PFSK-1 (cell line): ENCODE measurements at regions not wholly inside any gene's neighbourhood (a gene's known extent, or its start where the extent isn't known, plus 50 kb on each side); places are given as distances from the start of the nearest gene placed in this dataset.

Experiments used
- FOXP2 ChIP-seq: optimal IDR thresholded peaks from 2 replicates; pipeline ENCODE3; 2011; ENCODE audit warnings: borderline replicate concordance, control low read depth, inconsistent platforms; ENCODE audit not compliant: insufficient read depth; ENCODE audit errors: extremely low read length, extremely low read depth
- POLR2AphosphoS5 ChIP-seq: IDR thresholded peaks from 2 replicates; pipeline ENCODE4 v1.6.1; 2012; ENCODE audit warnings: low read depth, mild to moderate bottlenecking, control low read depth, low read length, moderate library complexity
- SIN3A ChIP-seq: IDR thresholded peaks from 2 replicates; pipeline ENCODE4 v1.6.1; 2012; ENCODE audit warnings: mild to moderate bottlenecking, low read length, moderate library complexity, borderline replicate concordance; ENCODE audit not compliant: insufficient read depth
- TAF1 ChIP-seq: IDR thresholded peaks from 2 replicates; pipeline ENCODE4 v1.6.1; 2012; ENCODE audit warnings: low read length, control low read depth, borderline replicate concordance; ENCODE audit not compliant: insufficient read depth
- TF ChIP-seq, protein P1 (sequence below), 2 experiments: IDR thresholded peaks; 2 replicates each; pipeline versions ENCODE4 v1.6.1 to v1.8.0; 2011 to 2012; ENCODE audit warnings: low read depth in 2 of 2, low read length in 2 of 2, control low read depth in 1 of 2, inconsistent platforms in 1 of 2, mild to moderate bottlenecking in 1 of 2, moderate library complexity in 1 of 2; ENCODE audit not compliant: insufficient read depth in 1 of 2

DNA sequence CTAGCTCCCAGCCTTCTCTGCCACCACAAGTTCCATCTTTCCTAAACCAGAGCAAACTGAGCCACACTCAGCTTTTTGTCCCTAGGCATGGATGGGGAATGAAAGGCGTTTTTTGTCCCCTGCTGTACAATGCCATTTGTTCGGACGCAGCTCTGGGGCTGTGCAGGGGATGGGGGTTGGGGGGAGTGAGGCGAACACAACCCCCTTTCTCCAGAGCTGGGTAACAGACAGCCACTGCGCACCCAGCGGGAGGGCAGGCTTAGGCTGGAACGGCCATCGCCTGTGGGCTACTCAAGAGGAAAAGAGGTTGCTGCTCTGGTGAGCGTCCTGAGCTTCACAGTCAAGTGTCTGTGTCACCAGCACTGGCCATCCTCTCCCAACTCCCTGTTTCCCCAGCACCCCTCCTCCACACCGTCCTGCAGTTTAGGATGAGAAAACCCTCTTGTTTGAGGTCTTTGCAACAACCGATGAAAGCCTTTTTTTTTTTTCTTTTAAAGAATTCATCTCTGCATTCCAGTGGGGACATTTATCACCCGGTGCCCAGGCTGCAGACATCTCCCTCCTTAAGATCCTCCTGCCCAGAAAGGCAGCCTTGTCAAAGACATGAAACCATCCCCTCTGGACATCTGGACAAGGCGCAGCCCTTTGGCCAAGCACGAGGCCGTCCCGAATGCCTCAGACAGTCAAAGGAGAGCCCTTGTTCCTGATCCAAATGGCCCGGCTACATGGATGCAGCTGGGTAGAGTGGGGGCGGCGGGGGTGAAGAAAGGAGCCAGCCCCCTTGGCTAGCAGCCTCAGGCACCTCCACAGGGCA lies 419.6 kb downstream of the BCOR start:
- TF ChIP-seq FOXP2 (no peak), POLR2AphosphoS5 (no peak), TAF1 (no peak), SIN3A (no peak)
- TF ChIP-seq, protein P1, sequence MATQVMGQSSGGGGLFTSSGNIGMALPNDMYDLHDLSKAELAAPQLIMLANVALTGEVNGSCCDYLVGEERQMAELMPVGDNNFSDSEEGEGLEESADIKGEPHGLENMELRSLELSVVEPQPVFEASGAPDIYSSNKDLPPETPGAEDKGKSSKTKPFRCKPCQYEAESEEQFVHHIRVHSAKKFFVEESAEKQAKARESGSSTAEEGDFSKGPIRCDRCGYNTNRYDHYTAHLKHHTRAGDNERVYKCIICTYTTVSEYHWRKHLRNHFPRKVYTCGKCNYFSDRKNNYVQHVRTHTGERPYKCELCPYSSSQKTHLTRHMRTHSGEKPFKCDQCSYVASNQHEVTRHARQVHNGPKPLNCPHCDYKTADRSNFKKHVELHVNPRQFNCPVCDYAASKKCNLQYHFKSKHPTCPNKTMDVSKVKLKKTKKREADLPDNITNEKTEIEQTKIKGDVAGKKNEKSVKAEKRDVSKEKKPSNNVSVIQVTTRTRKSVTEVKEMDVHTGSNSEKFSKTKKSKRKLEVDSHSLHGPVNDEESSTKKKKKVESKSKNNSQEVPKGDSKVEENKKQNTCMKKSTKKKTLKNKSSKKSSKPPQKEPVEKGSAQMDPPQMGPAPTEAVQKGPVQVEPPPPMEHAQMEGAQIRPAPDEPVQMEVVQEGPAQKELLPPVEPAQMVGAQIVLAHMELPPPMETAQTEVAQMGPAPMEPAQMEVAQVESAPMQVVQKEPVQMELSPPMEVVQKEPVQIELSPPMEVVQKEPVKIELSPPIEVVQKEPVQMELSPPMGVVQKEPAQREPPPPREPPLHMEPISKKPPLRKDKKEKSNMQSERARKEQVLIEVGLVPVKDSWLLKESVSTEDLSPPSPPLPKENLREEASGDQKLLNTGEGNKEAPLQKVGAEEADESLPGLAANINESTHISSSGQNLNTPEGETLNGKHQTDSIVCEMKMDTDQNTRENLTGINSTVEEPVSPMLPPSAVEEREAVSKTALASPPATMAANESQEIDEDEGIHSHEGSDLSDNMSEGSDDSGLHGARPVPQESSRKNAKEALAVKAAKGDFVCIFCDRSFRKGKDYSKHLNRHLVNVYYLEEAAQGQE (IDR thresholded peaks at IDR 0.05; ENCODE audit: insufficient read depth in 1 of 2, low read depth in 2 of 2, low read length in 2 of 2) = no peak

DNA sequence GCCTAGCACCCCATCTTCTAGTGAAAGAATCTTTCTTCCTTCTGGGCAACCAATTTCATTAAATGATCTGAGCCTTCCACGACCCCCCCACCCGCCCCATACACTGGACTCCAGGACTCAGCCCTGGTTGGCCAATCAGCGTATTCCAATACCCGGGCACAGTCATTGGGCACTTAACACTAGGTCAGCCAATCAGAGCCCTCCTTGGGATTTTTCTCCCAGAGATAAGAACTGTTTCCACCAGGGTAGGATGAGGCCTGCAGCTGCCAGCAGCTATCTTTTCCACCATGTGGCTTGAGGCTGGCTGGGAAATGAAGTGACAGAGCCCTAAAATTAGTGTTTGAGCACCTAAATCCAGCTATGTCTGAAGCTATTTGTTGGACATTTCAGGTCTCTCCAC lies 418.8 kb downstream of the BCOR start:
- TF ChIP-seq POLR2AphosphoS5 (no peak), SIN3A (no peak)

DNA sequence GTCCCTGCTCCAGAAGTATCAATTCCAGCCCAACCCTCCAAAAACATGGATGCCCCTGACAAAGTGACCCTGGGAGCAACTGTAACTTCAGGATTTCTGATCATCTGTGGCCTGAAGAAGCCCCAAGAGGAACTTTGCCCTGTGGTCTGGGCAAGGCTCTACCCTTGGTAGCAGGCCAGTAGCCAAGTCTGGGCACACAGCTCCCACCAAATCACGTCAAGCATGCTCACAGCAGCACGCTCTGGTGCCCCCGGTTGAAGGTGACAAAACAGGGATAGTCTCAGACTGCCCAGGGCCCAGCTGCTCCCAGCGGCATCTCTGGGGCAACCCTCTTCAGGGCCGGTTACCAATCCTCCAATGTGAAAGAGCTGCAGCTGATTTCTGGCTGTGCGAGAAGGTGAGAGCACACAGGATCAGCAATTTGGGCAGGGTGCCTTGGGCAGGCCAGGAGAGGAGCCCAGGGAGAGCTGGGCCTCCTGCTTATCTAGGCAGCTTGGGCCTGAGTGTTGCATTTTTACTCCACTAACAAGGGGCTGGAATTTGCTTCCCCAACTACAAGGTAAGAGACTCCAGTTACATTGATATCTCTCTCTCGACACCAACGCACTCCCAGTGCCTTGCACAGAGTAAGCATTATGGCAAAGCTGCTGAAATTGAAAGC lies 418.1 kb downstream of the BCOR start:
- TF ChIP-seq FOXP2 (no peak), TAF1 (no peak), SIN3A (no peak), POLR2AphosphoS5 (no peak)
- TF ChIP-seq, protein P1 (IDR thresholded peaks at IDR 0.05; ENCODE audit: insufficient read depth in 1 of 2, low read depth in 2 of 2, low read length in 2 of 2) = no peak

DNA sequence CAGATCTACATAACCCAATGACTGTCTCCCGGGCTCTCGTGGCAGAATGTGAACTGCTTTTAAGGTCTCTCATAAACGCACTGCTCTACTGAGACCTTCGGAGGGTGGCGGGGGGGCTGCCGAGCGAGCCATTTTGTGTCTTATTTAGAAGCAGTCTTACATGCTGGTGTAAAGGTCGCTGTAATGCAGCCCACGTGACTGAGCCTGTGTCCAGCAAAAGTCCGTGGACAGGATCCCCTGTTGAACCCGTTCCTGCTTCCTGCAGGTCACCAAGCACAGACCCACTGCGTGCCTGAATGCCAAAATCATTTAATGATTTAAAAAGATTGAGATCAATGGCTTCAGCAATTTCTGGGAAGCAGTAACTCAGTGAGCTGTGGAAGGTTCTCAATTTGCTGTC lies 415.9 kb downstream of the BCOR start:
- TF ChIP-seq, protein P1 (IDR thresholded peaks at IDR 0.05; ENCODE audit: insufficient read depth in 1 of 2, low read depth in 2 of 2, low read length in 2 of 2) = no peak
- no peak for TF ChIP-seq POLR2AphosphoS5
- TF ChIP-seq TAF1 = no peak
- TF ChIP-seq FOXP2 = no peak
- TF ChIP-seq SIN3A = no peak

DNA sequence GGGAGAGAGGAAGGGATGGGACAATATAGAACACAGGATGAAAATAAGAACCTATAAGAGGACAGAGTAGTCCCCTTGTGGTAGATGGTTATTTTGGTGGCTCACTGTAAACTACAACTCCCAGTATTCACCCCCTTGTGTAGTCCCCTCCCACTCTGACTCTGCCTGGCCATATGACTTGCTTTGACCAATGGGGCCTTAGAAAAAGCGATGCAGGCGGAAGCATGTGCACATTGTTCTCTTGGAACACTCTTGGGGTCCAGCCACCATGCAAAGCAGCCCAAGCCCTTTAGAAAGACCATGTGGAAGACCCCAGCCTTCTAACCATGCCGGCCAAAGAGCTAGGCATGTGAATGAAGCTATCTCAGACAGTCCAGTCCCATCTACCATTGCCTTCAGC lies 415.0 kb downstream of the BCOR start:
- no peak for TF ChIP-seq FOXP2
- TF ChIP-seq POLR2AphosphoS5 = no peak
- TF ChIP-seq SIN3A = no peak
- TF ChIP-seq TAF1 = no peak
- TF ChIP-seq, protein P1 (IDR thresholded peaks at IDR 0.05; ENCODE audit: insufficient read depth in 1 of 2, low read depth in 2 of 2, low read length in 2 of 2) = no peak
